A549 (cell line): ENCODE measurements at regions not wholly inside any gene's neighbourhood (a gene's known extent, or its start where the extent isn't known, plus 50 kb on each side); places are given as distances from the start of the nearest gene placed in this dataset.

ENCODE experiments used
- ATAC-seq, 2 experiments: fragments of 200-7000 bp in 1 of 2; fragments of >200 bp in 1 of 2; cut with Nextera tagmentation in 1 of 2; cut with Tn5 transposase in 1 of 2; 3 replicates each; pipeline versions ENCODE4 v1.8.0 to v1.9.1; 2018 to 2020; ENCODE audit warnings: mild to moderate bottlenecking in 1 of 2, moderate library complexity in 1 of 2
- CTCF ChIA-PET: fragments of 300-600 bp; sonication (Branson Sonifier 250); formaldehyde crosslinking; extraction: SDS; loops from one replicate; lab custom pipeline; 2021; ENCODE audit warnings: antibody characterized with exemption, inconsistent platforms; lab: Yijun Ruan, JAX
- POLR2A ChIA-PET: fragments of 350-600 bp; formaldehyde crosslinking; extraction: SDS; loops from one replicate; lab custom pipeline; 2021; ENCODE audit warnings: antibody characterized with exemption, inconsistent platforms; lab: Yijun Ruan, JAX
- DNase-seq, 2 experiments: peaks; one replicate each; pipeline versions ENCODE4 v3.0.0 to v3.0.0-alpha.2; 2011 to 2016; ENCODE audit warnings: low read depth in 1 of 2, low spot score in 1 of 2
- FAIRE-seq: peaks from 2 replicates; lab custom pipeline; 2011; peaks lifted over from hg19 to GRCh38; lab: Jason Lieb, UNC
- H3K27ac ChIP-seq, 2 experiments: fragments of >200 bp; sonication (Bioruptor Twin); formaldehyde crosslinking; 3 replicates each; pipeline ENCODE4 v1.5.1; 2016 to 2017
- H3K4me1 ChIP-seq: fragments of >200 bp; sonication (Bioruptor Twin); formaldehyde crosslinking; 3 replicates; pipeline ENCODE4 v1.6.1; 2016
- H3K4me2 ChIP-seq: fragments of >200 bp; sonication (Bioruptor Twin); formaldehyde crosslinking; 3 replicates; pipeline ENCODE4 v1.6.1; 2016
- H3K4me3 ChIP-seq: fragments of >200 bp; sonication (Bioruptor Twin); formaldehyde crosslinking; 3 replicates; pipeline ENCODE4 v1.5.1; 2016
- H3K9me3 ChIP-seq: fragments of >200 bp; sonication (Bioruptor Twin); formaldehyde crosslinking; 3 replicates; pipeline ENCODE4 v1.6.1; 2016
- BHLHE40 ChIP-seq: IDR thresholded peaks from 2 replicates; pipeline ENCODE4 v1.6.1; 2012; ENCODE audit warnings: low read depth, low read length, inconsistent platforms
- CBX2 ChIP-seq: fragments of 200-600 bp; sonication (generic); IDR thresholded peaks from 2 replicates; pipeline ENCODE4 v1.6.1; 2016; ENCODE audit warnings: low read depth, mild to moderate bottlenecking, borderline replicate concordance
- EHMT2 ChIP-seq: fragments of 200-600 bp; sonication (generic); IDR thresholded peaks from 2 replicates; pipeline ENCODE4 v1.6.1; 2016; ENCODE audit warnings: antibody characterized with exemption, low read depth, mild to moderate bottlenecking, moderate library complexity
- EP300 ChIP-seq, 2 experiments: fragments of >200 bp; sonication (Bioruptor Twin); formaldehyde crosslinking; IDR thresholded peaks; 2 replicates in 1 of 2; 3 replicates in 1 of 2; pipeline ENCODE4 v1.6.1; 2016 to 2017
- FOSL2 ChIP-seq, 2 experiments: fragments of 450-650 bp in 1 of 2; fragments of >200 bp in 1 of 2; sonication (Bioruptor Twin) in 1 of 2; formaldehyde crosslinking; IDR thresholded peaks; 2 replicates each; pipeline versions ENCODE4 v1.5.0 to v1.6.1; 2016 to 2020; ENCODE audit warnings: mild to moderate bottlenecking in 1 of 2, moderate library complexity in 1 of 2
- HOXB5 ChIP-seq: fragments of 250-450 bp; sonication (Bioruptor Pico); IDR thresholded peaks from 2 replicates; pipeline ENCODE4 v1.5.0; 2020; ENCODE audit warnings: mild to moderate bottlenecking, moderate library complexity
- JUN ChIP-seq, 2 experiments: fragments of >200 bp; sonication (Bioruptor Twin); formaldehyde crosslinking; IDR thresholded peaks; 2 replicates in 1 of 2; 3 replicates in 1 of 2; pipeline ENCODE4 v1.6.1; 2016 to 2017
- JUNB ChIP-seq: fragments of >200 bp; sonication (Bioruptor Twin); formaldehyde crosslinking; IDR thresholded peaks from 2 replicates; pipeline ENCODE4 v1.6.1; 2016
- KDM1A ChIP-seq: fragments of 200-600 bp; sonication (generic); IDR thresholded peaks from 2 replicates; pipeline ENCODE4 v1.6.1; 2016; ENCODE audit warnings: low read depth, mild to moderate bottlenecking
- KDM5A ChIP-seq: fragments of 200-600 bp; sonication (generic); IDR thresholded peaks from 2 replicates; pipeline ENCODE4 v1.6.1; 2016; ENCODE audit warnings: antibody characterized with exemption, mild to moderate bottlenecking
- MAFK ChIP-seq: fragments of 450-650 bp; IDR thresholded peaks from 2 replicates; pipeline ENCODE4 v1.6.1; 2014; ENCODE audit not compliant: partially characterized antibody
- MAZ ChIP-seq: fragments of 150-350 bp; IDR thresholded peaks from 2 replicates; pipeline ENCODE4 v1.6.1; 2014; ENCODE audit warnings: antibody characterized with exemption, low read depth, low read length, borderline replicate concordance
- NFE2L2 ChIP-seq: fragments of 150-350 bp; conservative IDR thresholded peaks from 2 replicates; pipeline ENCODE4 v1.6.1; 2014; ENCODE audit warnings: low read length
- NPAS2 ChIP-seq: fragments of 250-450 bp; sonication (Bioruptor Pico); IDR thresholded peaks from 2 replicates; pipeline ENCODE4 v1.8.0; 2022; ENCODE audit warnings: mild to moderate bottlenecking, moderate library complexity, borderline replicate concordance
- PHF8 ChIP-seq: fragments of 200-600 bp; sonication (generic); IDR thresholded peaks from 2 replicates; pipeline ENCODE4 v1.6.1; 2016; ENCODE audit warnings: low read depth, mild to moderate bottlenecking, antibody characterized with exemption, moderate library complexity, borderline replicate concordance
- RARB ChIP-seq: fragments of 250-450 bp; sonication (Bioruptor Pico); IDR thresholded peaks from 2 replicates; pipeline ENCODE4 v1.8.0; 2021; ENCODE audit warnings: mild to moderate bottlenecking, moderate library complexity
- RCOR1 ChIP-seq: fragments of 150-350 bp; IDR thresholded peaks from 2 replicates; pipeline ENCODE4 v1.6.1; 2014; ENCODE audit warnings: antibody characterized with exemption, low read length, low read depth
- RFX5 ChIP-seq: fragments of 450-650 bp; IDR thresholded peaks from 2 replicates; pipeline ENCODE4 v1.7.1; 2014; ENCODE audit warnings: antibody characterized with exemption, mild to moderate bottlenecking, moderate library complexity
- SMC3 ChIP-seq: fragments of >200 bp; sonication (Bioruptor Twin); formaldehyde crosslinking; IDR thresholded peaks from 3 replicates; pipeline ENCODE4 v1.6.1; 2018; ENCODE audit warnings: inconsistent platforms
- ZFP36 ChIP-seq: fragments of 450-650 bp; IDR thresholded peaks from 2 replicates; pipeline ENCODE4 v1.6.1; 2014; ENCODE audit warnings: borderline replicate concordance; ENCODE audit not compliant: partially characterized antibody
- WGBS: methylation state at CpG from one replicate; pipeline ENCODE4 v1.1.6; 2017; ENCODE audit errors: missing lambda C conversion rate; 5-methylcytosine and 5-hydroxymethylcytosine counted together
- TF ChIP-seq, protein P1 (sequence below): IDR thresholded peaks from 2 replicates; pipeline ENCODE4 v1.6.1; 2012
- TF ChIP-seq, protein P2 (sequence below): fragments of >200 bp; sonication (Bioruptor Twin); formaldehyde crosslinking; IDR thresholded peaks from 2 replicates; pipeline ENCODE4 v1.6.1; 2016
- TF ChIP-seq, protein P3 (sequence below): fragments of 450-650 bp; IDR thresholded peaks from 2 replicates; pipeline ENCODE4 v1.6.1; 2014; ENCODE audit warnings: antibody characterized with exemption
- TF ChIP-seq, protein P4 (sequence below): fragments of >200 bp; sonication (Bioruptor Twin); formaldehyde crosslinking; IDR thresholded peaks from 3 replicates; pipeline ENCODE4 v1.6.1; 2016
- TF ChIP-seq, protein P5 (sequence below): fragments of 250-450 bp; sonication (Bioruptor Pico); IDR thresholded peaks from 2 replicates; pipeline ENCODE4 v1.5.0; 2021; ENCODE audit warnings: mild to moderate bottlenecking, moderate library complexity, borderline replicate concordance
- TF ChIP-seq, protein P6 (sequence below): IDR thresholded peaks from 2 replicates; pipeline ENCODE4 v1.6.1; 2012

DNA sequence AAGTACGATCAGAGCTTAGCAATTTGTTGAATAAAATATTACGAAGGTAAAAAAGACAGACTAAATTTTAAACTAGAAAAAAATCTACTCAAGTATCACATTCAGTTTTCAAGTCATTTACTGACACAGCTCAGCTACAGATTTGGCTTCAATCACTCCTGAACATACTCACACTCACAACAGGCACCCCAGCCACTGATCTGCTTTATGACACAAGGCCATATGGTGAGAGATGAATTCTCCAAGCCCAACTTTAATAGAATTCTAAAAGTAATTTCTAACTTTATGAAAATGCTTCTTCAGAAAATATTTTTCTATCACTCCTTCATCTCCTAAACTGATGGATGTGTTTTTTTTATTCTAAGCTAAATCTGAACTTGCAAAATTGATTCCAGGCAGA, 337.1 kb downstream of the HHIPL2 start:
- 2% methylated on average over 2 of the region's 2 CpGs for WGBS
- DNase-seq, result no peak
- H3K4me1 ChIP-seq, result no peaks in the 10 kb centered on the region
- no peak for ATAC-seq
- TF ChIP-seq RCOR1, result no peak
- no peak for TF ChIP-seq ZFP36
- TF ChIP-seq, protein P1, sequence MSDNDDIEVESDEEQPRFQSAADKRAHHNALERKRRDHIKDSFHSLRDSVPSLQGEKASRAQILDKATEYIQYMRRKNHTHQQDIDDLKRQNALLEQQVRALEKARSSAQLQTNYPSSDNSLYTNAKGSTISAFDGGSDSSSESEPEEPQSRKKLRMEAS, result no peak
- no peak for TF ChIP-seq NFE2L2
- no peak for TF ChIP-seq KDM5A
- TF ChIP-seq, protein P2, sequence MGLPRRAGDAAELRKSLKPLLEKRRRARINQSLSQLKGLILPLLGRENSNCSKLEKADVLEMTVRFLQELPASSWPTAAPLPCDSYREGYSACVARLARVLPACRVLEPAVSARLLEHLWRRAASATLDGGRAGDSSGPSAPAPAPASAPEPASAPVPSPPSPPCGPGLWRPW, result no peak
- TF ChIP-seq, protein P3, sequence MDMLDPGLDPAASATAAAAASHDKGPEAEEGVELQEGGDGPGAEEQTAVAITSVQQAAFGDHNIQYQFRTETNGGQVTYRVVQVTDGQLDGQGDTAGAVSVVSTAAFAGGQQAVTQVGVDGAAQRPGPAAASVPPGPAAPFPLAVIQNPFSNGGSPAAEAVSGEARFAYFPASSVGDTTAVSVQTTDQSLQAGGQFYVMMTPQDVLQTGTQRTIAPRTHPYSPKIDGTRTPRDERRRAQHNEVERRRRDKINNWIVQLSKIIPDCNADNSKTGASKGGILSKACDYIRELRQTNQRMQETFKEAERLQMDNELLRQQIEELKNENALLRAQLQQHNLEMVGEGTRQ, result no peak
- TF ChIP-seq SMC3, result no peak
- TF ChIP-seq PHF8, result no peak
- TF ChIP-seq, protein P4, sequence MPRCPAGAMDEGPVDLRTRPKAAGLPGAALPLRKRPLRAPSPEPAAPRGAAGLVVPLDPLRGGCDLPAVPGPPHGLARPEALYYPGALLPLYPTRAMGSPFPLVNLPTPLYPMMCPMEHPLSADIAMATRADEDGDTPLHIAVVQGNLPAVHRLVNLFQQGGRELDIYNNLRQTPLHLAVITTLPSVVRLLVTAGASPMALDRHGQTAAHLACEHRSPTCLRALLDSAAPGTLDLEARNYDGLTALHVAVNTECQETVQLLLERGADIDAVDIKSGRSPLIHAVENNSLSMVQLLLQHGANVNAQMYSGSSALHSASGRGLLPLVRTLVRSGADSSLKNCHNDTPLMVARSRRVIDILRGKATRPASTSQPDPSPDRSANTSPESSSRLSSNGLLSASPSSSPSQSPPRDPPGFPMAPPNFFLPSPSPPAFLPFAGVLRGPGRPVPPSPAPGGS, result no peak
- no peak for TF ChIP-seq HOXB5 (CRISPR knock-in tag)
- TF ChIP-seq JUNB, result no peak
- TF ChIP-seq MAZ, result no peak
- TF ChIP-seq, all 56 proteins: peak for 0
- FAIRE-seq, result no peak
- ChIA-PET CTCF (interaction anchor here (0.6 kb wide), 1 partner anchor 74 kb away, joined by 3 read pairs; no protein-coding TSS in a partner anchor), POLR2A (interaction anchor here (0.6 kb wide), 1 partner anchor 27 kb away, joined by 4 read pairs; no protein-coding TSS in a partner anchor)
- Histone ChIP-seq H3K4me3 (no peak overlapping the region), H3K9me3 (no peaks in the 10 kb centered on the region), H3K4me2 (no peak overlapping the region), H3K27ac (no peak overlapping the region)

DNA sequence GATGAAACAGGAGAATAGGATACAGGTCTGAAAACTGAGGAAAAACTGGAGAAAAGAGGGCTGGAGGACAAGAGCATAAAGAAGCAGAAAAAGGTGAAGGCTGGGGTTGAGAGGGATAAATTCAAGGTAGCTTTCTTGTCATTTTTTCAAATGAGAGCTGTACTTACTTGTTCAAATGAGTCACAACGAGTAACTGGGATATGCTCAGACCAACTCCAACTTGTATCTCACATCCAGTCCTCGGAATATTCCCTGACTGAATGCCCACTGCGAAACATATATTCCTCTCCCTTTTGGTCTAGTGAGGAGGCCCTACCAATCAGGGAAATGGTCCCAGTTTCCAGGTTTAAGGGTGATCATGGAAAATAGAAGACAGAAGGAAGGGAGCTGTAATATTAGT, 343.4 kb downstream of the HHIPL2 start:
- H3K4me1 ChIP-seq, result no peaks in the 10 kb centered on the region
- ChIA-PET POLR2A (no interaction called here), CTCF (no interaction called here)
- TF ChIP-seq, protein P5, sequence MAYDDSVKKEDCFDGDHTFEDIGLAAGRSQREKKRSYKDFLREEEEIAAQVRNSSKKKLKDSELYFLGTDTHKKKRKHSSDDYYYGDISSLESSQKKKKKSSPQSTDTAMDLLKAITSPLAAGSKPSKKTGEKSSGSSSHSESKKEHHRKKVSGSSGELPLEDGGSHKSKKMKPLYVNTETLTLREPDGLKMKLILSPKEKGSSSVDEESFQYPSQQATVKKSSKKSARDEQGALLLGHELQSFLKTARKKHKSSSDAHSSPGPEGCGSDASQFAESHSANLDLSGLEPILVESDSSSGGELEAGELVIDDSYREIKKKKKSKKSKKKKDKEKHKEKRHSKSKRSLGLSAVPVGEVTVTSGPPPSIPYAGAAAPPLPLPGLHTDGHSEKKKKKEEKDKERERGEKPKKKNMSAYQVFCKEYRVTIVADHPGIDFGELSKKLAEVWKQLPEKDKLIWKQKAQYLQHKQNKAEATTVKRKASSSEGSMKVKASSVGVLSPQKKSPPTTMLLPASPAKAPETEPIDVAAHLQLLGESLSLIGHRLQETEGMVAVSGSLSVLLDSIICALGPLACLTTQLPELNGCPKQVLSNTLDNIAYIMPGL (CRISPR knock-in tag), result no peak
- TF ChIP-seq BHLHE40 (no peak), EP300 (IDR thresholded peaks at IDR 0.05) (no peak), JUN (IDR thresholded peaks at IDR 0.05) (no peak), MAFK (no peak), NPAS2 (CRISPR knock-in tag) (no peak), KDM1A (no peak)
- FAIRE-seq (no peak), ATAC-seq (no peak), DNase-seq (no peak)
- no peak overlapping the region for H3K4me2 ChIP-seq
- H3K4me3 ChIP-seq, result no peak overlapping the region
- 20% methylated on average over 3 of the region's 3 CpGs for WGBS
- H3K9me3 ChIP-seq, result no peaks in the 10 kb centered on the region
- H3K27ac ChIP-seq, result no peak overlapping the region

DNA sequence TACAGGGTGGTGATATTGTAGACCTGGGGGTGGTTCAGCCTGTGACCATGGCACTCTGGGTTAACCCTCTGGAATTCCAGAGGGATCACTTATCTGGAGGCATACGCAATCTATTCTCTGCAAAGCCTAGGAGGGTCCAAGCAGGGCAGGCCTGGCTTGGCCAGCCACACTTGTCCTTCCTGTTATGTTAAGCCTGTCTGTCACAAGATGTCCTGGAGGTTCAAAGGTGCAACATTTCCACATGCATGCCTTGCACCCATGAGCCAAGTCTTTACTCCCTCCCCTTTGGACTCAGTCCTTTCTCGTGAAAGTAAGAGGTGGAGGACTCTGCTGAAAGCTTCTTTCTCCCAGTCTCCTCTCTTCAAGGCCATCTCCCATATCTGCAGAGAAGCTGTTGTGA, 345.1 kb downstream of the HHIPL2 start:
- CTCF ChIA-PET, result no interaction called here
- no peak for FAIRE-seq
- ATAC-seq, result no peak
- POLR2A ChIA-PET, result no interaction called here
- no peaks in the 10 kb centered on the region for H3K9me3 ChIP-seq
- WGBS, result 25% methylated on average over 2 of the region's 2 CpGs
- H3K4me2 ChIP-seq, result no peak overlapping the region
- no peak overlapping the region for H3K27ac ChIP-seq
- DNase-seq, result no peak
- no peaks in the 10 kb centered on the region for H3K4me1 ChIP-seq
- no peak overlapping the region for H3K4me3 ChIP-seq
- TF ChIP-seq RARB (CRISPR knock-in tag) (no peak), CBX2 (no peak), FOSL2 (IDR thresholded peaks at IDR 0.05) (no peak), FOSL2 (CRISPR knock-in tag; IDR thresholded peaks at IDR 0.05) (no peak), RFX5 (no peak), EHMT2 (no peak)
- TF ChIP-seq, protein P5 (CRISPR knock-in tag), result no peak
- TF ChIP-seq, protein P6, sequence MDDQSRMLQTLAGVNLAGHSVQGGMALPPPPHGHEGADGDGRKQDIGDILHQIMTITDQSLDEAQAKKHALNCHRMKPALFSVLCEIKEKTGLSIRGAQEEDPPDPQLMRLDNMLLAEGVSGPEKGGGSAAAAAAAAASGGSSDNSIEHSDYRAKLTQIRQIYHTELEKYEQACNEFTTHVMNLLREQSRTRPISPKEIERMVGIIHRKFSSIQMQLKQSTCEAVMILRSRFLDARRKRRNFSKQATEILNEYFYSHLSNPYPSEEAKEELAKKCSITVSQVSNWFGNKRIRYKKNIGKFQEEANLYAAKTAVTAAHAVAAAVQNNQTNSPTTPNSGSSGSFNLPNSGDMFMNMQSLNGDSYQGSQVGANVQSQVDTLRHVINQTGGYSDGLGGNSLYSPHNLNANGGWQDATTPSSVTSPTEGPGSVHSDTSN, result no peak
